MM.1S (cell line): ENCODE measurements at regions not wholly inside any gene's neighbourhood (a gene's known extent, or its start where the extent isn't known, plus 50 kb on each side); places are given as distances from the start of the nearest gene placed in this dataset.

Experiments
- EZH2 ChIP-seq: fragments of 300-600 bp; sonication (generic); optimal IDR thresholded peaks from 2 replicates; pipeline ENCODE3; 2017; ENCODE audit warnings: low read depth, mild to moderate bottlenecking, antibody characterized with exemption, low read length, mixed read lengths
- TF ChIP-seq, protein P1 (sequence below): fragments of 300-600 bp; sonication (generic); IDR thresholded peaks from 2 replicates; pipeline ENCODE4 v1.5.1; 2016; ENCODE audit warnings: antibody characterized with exemption, low read length, mixed read lengths

DNA sequence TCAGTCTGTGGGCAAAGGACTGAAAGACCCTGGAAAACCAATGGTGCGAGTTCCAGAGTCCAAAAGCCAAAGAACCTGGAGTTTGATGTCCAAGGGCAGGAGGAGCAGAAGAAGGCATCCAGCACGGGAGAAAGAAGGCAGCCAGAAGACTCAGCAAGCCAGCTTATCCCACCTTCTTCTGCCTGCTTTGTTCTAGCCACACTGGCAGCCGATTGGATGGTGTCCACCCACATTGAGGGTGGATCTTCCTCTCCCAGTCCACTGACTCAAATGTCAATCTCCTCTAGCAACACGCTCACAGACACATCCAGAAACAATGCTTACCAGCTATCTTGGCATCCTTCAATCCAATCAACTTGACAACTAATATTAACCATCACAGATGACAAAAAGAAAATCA is 57.2 kb upstream of the CAPRIN2 start:
- TF ChIP-seq, protein P1, sequence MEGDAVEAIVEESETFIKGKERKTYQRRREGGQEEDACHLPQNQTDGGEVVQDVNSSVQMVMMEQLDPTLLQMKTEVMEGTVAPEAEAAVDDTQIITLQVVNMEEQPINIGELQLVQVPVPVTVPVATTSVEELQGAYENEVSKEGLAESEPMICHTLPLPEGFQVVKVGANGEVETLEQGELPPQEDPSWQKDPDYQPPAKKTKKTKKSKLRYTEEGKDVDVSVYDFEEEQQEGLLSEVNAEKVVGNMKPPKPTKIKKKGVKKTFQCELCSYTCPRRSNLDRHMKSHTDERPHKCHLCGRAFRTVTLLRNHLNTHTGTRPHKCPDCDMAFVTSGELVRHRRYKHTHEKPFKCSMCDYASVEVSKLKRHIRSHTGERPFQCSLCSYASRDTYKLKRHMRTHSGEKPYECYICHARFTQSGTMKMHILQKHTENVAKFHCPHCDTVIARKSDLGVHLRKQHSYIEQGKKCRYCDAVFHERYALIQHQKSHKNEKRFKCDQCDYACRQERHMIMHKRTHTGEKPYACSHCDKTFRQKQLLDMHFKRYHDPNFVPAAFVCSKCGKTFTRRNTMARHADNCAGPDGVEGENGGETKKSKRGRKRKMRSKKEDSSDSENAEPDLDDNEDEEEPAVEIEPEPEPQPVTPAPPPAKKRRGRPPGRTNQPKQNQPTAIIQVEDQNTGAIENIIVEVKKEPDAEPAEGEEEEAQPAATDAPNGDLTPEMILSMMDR, result no peak
- TF ChIP-seq EZH2, result no peak
